WTC11 (cell line): ENCODE measurements at regions not wholly inside any gene's neighbourhood (a gene's known extent, or its start where the extent isn't known, plus 50 kb on each side); places are given as distances from the start of the nearest gene placed in this dataset.

Experiments used
- ATAC-seq: fragments of 200-7000 bp; cut with Tn5 transposase; 2 replicates; pipeline ENCODE4 v1.10.0; 2021; ENCODE audit warnings: mild to moderate bottlenecking, moderate library complexity
- CTCF ChIA-PET: fragments of 300-600 bp; sonication (Branson Sonifier 250); formaldehyde crosslinking; loops from one replicate; lab custom pipeline; 2021; ENCODE audit warnings: antibody characterized with exemption; lab: Charles Lee
- POLR2A ChIA-PET: fragments of 350-600 bp; sonication (Branson Sonifier 250); formaldehyde crosslinking; loops from one replicate; lab custom pipeline; 2021; ENCODE audit warnings: antibody characterized with exemption; lab: Charles Lee
- DNase-seq: peaks from one replicate; pipeline ENCODE4 v3.0.0; 2021; ENCODE audit warnings: low spot score
- H3K27ac Mint-ChIP-seq: 2 replicates; pipeline ENCODE4 v1.8.0; 2021; ENCODE audit warnings: mixed read lengths
- H3K27me3 Mint-ChIP-seq: 2 replicates; pipeline ENCODE4 v1.8.0; 2021; ENCODE audit warnings: low read depth, mild to moderate bottlenecking, moderate library complexity, mixed read lengths
- H3K36me3 Mint-ChIP-seq: 2 replicates; pipeline ENCODE4 v1.8.0; 2021; ENCODE audit warnings: mixed read lengths
- H3K4me1 Mint-ChIP-seq: 2 replicates; pipeline ENCODE4 v1.8.0; 2022; ENCODE audit warnings: mixed read lengths
- H3K4me3 Mint-ChIP-seq: 2 replicates; pipeline ENCODE4 v1.8.0; 2021; ENCODE audit warnings: mild to moderate bottlenecking, moderate library complexity, mixed read lengths
- H3K9me3 Mint-ChIP-seq: 2 replicates; pipeline ENCODE4 v1.8.0; 2021; ENCODE audit warnings: mixed read lengths
- E2F5 ChIP-seq: sonication (generic); formaldehyde crosslinking; IDR thresholded peaks from 2 replicates; pipeline ENCODE4 v1.8.1; 2022; ENCODE audit warnings: mild to moderate bottlenecking, moderate library complexity, missing genetic modification reagents
- ERG ChIP-seq: fragments of 250-450 bp; sonication (Bioruptor Pico); IDR thresholded peaks from 2 replicates; pipeline ENCODE4 v1.8.0; 2021; ENCODE audit warnings: mild to moderate bottlenecking
- FOXK1 ChIP-seq: sonication (generic); formaldehyde crosslinking; IDR thresholded peaks from 2 replicates; pipeline ENCODE4 v1.8.0; 2022; ENCODE audit warnings: mild to moderate bottlenecking, moderate library complexity, missing genetic modification reagents
- FOXP1 ChIP-seq: sonication (generic); formaldehyde crosslinking; IDR thresholded peaks from 2 replicates; pipeline ENCODE4 v1.8.0; 2022; ENCODE audit warnings: missing genetic modification reagents, mild to moderate bottlenecking, moderate library complexity, borderline replicate concordance
- MAX ChIP-seq: sonication (generic); formaldehyde crosslinking; IDR thresholded peaks from 2 replicates; pipeline ENCODE4 v1.8.0; 2022; ENCODE audit warnings: mild to moderate bottlenecking, missing genetic modification reagents
- MXD4 ChIP-seq: fragments of 250-450 bp; sonication (Bioruptor Pico); IDR thresholded peaks from 2 replicates; pipeline ENCODE4 v1.8.0; 2021; ENCODE audit warnings: mild to moderate bottlenecking, moderate library complexity, borderline replicate concordance
- PRRX2 ChIP-seq: fragments of 250-450 bp; sonication (Bioruptor Pico); IDR thresholded peaks from 2 replicates; pipeline ENCODE4 v1.8.0; 2021; ENCODE audit warnings: mild to moderate bottlenecking
- SOX15 ChIP-seq: fragments of 250-450 bp; sonication (Bioruptor Pico); IDR thresholded peaks from 2 replicates; pipeline ENCODE4 v1.9.0; 2021; ENCODE audit warnings: mild to moderate bottlenecking
- SP1 ChIP-seq: sonication (generic); formaldehyde crosslinking; conservative IDR thresholded peaks from 2 replicates; pipeline ENCODE4 v1.8.1; 2022; ENCODE audit warnings: missing genetic modification reagents
- USF2 ChIP-seq: sonication (generic); formaldehyde crosslinking; IDR thresholded peaks from 2 replicates; pipeline ENCODE4 v1.8.1; 2023; ENCODE audit warnings: mild to moderate bottlenecking, missing genetic modification reagents, moderate library complexity
- ZMAT4 ChIP-seq: fragments of 250-450 bp; sonication (Bioruptor Pico); IDR thresholded peaks from 2 replicates; pipeline ENCODE4 v1.9.0; 2021; ENCODE audit warnings: mild to moderate bottlenecking
- ZNF121 ChIP-seq: sonication (generic); formaldehyde crosslinking; IDR thresholded peaks from 2 replicates; pipeline ENCODE4 v1.8.0; 2023; ENCODE audit warnings: missing genetic modification reagents
- ZNF219 ChIP-seq: sonication (generic); formaldehyde crosslinking; IDR thresholded peaks from 2 replicates; pipeline ENCODE4 v1.8.0; 2023; ENCODE audit warnings: missing genetic modification reagents, mild to moderate bottlenecking, borderline replicate concordance
- ZNF281 ChIP-seq: sonication (generic); formaldehyde crosslinking; IDR thresholded peaks from 2 replicates; pipeline ENCODE4 v1.8.0; 2023; ENCODE audit warnings: mild to moderate bottlenecking, missing genetic modification reagents
- ZNF423 ChIP-seq: fragments of 250-450 bp; sonication (Bioruptor Pico); IDR thresholded peaks from 2 replicates; pipeline ENCODE4 v2.1.2; 2022; ENCODE audit warnings: mild to moderate bottlenecking, moderate library complexity
- ZNF512 ChIP-seq: sonication (generic); formaldehyde crosslinking; IDR thresholded peaks from 2 replicates; pipeline ENCODE4 v1.8.1; 2022; ENCODE audit warnings: missing genetic modification reagents, borderline replicate concordance
- ZNF671 ChIP-seq: fragments of 250-450 bp; sonication (Bioruptor Pico); IDR thresholded peaks from 2 replicates; pipeline ENCODE4 v1.8.0; 2021; ENCODE audit warnings: mild to moderate bottlenecking

- no peak for TF ChIP-seq FOXP1 (CRISPR knock-in tag)
Observed at GRCh38 chr11:19602406-19602805, 110.2 kb upstream of the NAV2 start (continued).

- ChIA-PET CTCF (interaction anchor here (0.7 to 1.4 kb wide), 2 partner anchors 13 to 44 kb away, joined by 3 read pairs; no protein-coding TSS in a partner anchor), POLR2A (no interaction called here)
- Mint-ChIP-seq H3K36me3 (peaks cover 11% of the 10 kb centered on the region; the same call in 1 of the 2 replicates), H3K27ac (no peak overlapping the region), H3K9me3 (peaks cover 17% of the 10 kb centered on the region), H3K4me1 (peaks cover 10% of the 10 kb centered on the region), H3K27me3 (peaks cover 12% of the 10 kb centered on the region), H3K4me3 (no peak overlapping the region)
- DNase-seq (no peak), ATAC-seq (no peak)
- TF ChIP-seq ZNF671 (CRISPR knock-in tag), result no peak
- no peak for TF ChIP-seq ZNF512 (CRISPR knock-in tag)
- TF ChIP-seq MAX, result no peak
- no peak for TF ChIP-seq E2F5 (CRISPR knock-in tag)
- no peak for TF ChIP-seq FOXK1 (CRISPR knock-in tag)
Observed at GRCh38 chr11:19601235-19601634, 111.4 kb upstream of the NAV2 start.

- Mint-ChIP-seq H3K36me3 (peaks cover 8% of the 10 kb centered on the region; the same call in 1 of the 2 replicates), H3K4me3 (no peak overlapping the region), H3K4me1 (peaks cover 7% of the 10 kb centered on the region), H3K27ac (no peak overlapping the region), H3K27me3 (peaks cover 9% of the 10 kb centered on the region), H3K9me3 (peaks cover 13% of the 10 kb centered on the region)
- TF ChIP-seq MXD4 (CRISPR knock-in tag), result no peak
- TF ChIP-seq USF2 (CRISPR knock-in tag), result no peak
- TF ChIP-seq MAX, result no peak
- ChIA-PET POLR2A (no interaction called here), CTCF (no interaction called here)
- no peak for ATAC-seq
- no peak for DNase-seq
Observed at GRCh38 chr11:19599681-19600080, 113.0 kb upstream of the NAV2 start.

- no peak overlapping the region for H3K4me3 Mint-ChIP-seq
- DNase-seq (no peak), ATAC-seq (no peak)
- H3K9me3 Mint-ChIP-seq, result peaks cover 6% of the 10 kb centered on the region
- peaks cover 7% of the 10 kb centered on the region for H3K4me1 Mint-ChIP-seq
- POLR2A ChIA-PET, result no interaction called here
- H3K27ac Mint-ChIP-seq, result no peak overlapping the region
- CTCF ChIA-PET, result no interaction called here
- TF ChIP-seq ZNF219 (CRISPR knock-in tag) (no peak), SOX15 (CRISPR knock-in tag) (no peak), ZNF423 (CRISPR knock-in tag) (no peak)
- H3K36me3 Mint-ChIP-seq, result 0 out of 2 replicates have a peak, but pooled peaks cover 3% of the 10 kb centered on the region
- peaks cover 6% of the 10 kb centered on the region for H3K27me3 Mint-ChIP-seq
Observed at GRCh38 chr11:19598876-19599486, 113.7 kb upstream of the NAV2 start.

GRCh38 chr11:19598456-19598855, 114.2 kb upstream of the NAV2 start:
- Mint-ChIP-seq H3K9me3 (peaks cover under 1% of the 10 kb centered on the region), H3K36me3 (no peaks in the 10 kb centered on the region), H3K27ac (no peak overlapping the region), H3K4me1 (peaks cover 7% of the 10 kb centered on the region), H3K27me3 (peaks cover 3% of the 10 kb centered on the region), H3K4me3 (no peak overlapping the region)
- ChIA-PET CTCF (no interaction called here), POLR2A (no interaction called here)
- ATAC-seq (no peak), DNase-seq (no peak)
- no peak for TF ChIP-seq ERG (CRISPR knock-in tag)
- no peak for TF ChIP-seq PRRX2 (CRISPR knock-in tag)
- TF ChIP-seq ZNF121, result no peak
- TF ChIP-seq SP1, result no peak
- no peak for TF ChIP-seq ZMAT4 (CRISPR knock-in tag)
- no peak for TF ChIP-seq ZNF281 (CRISPR knock-in tag)
